ENCODE measurements at regions not wholly inside any gene's neighbourhood (a gene's known extent, or its start where the extent isn't known, plus 50 kb on each side); places are given as distances from the start of the nearest gene placed in this dataset.

- no peak for TF ChIP-seq CTCF (IDR thresholded peaks at IDR 0.05; ENCODE audit: low read depth, low read length, poor library complexity, severe bottlenecking)
- TF ChIP-seq EZH2phosphoT487 (IDR thresholded peaks at IDR 0.05; ENCODE audit: borderline replicate concordance, low read length) = no peak
Observed at GRCh38 chr2:18477293-18477692, 83.2 kb downstream of the RDH14 start.
